ENCODE measurements at regions not wholly inside any gene's neighbourhood (a gene's known extent, or its start where the extent isn't known, plus 50 kb on each side); places are given as distances from the start of the nearest gene placed in this dataset.

GRCh38 chr10:128887856-128888255 lies 579.2 kb upstream of the MGMT start:
- no peak overlapping the region for H3K4me3 ChIP-seq (ENCODE audit: low read length)
- no peak for DNase-seq (ENCODE audit: low read depth)
- no peak for TF ChIP-seq CTCF (conservative IDR thresholded peaks at IDR 0.05; ENCODE audit: low read depth, low read length)

GRCh38 chr10:128892005-128892404 lies 575.0 kb upstream of the MGMT start:
- H3K4me3 ChIP-seq (ENCODE audit: low read length), result no peak overlapping the region
- no peak for TF ChIP-seq CTCF (conservative IDR thresholded peaks at IDR 0.05; ENCODE audit: low read depth, low read length)
- no peak for DNase-seq (ENCODE audit: low read depth)

DNA sequence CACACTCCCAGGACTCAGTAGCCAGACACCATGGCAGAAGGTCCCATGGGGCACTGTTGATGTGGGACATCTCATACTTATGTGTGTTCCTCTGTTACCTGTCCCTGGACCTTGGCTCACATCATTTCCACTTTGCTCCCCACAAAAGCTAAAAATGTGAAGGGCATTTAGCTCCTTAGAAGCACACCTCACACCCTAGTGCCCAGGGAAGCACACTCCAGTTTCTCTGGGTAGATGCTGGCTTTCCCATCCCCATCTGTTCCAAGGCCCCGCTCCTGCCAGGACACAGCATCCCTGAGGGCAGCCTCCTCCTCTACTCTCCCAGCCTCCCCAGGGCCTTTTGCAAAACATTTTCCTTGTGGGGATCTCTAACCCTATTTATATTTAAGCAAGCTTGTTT lies 572.4 kb upstream of the MGMT start:
- no peak for DNase-seq (ENCODE audit: low read depth)
- TF ChIP-seq CTCF (conservative IDR thresholded peaks at IDR 0.05; ENCODE audit: low read depth, low read length), result no peak
- H3K4me3 ChIP-seq (ENCODE audit: low read length), result no peak overlapping the region

GRCh38 chr10:128895473-128895872 lies 571.6 kb upstream of the MGMT start:
- no peak for TF ChIP-seq CTCF (conservative IDR thresholded peaks at IDR 0.05; ENCODE audit: low read depth, low read length)
- no peak for DNase-seq (ENCODE audit: low read depth)
- no peak overlapping the region for H3K4me3 ChIP-seq (ENCODE audit: low read length)

- no peak for DNase-seq (ENCODE audit: low read depth)
- TF ChIP-seq CTCF (conservative IDR thresholded peaks at IDR 0.05; ENCODE audit: low read depth, low read length), result no peak
- no peak overlapping the region for H3K4me3 ChIP-seq (ENCODE audit: low read length)
These were observed 570.8 kb upstream of the MGMT start for GRCh38 chr10:128896116-128896795.

DNA sequence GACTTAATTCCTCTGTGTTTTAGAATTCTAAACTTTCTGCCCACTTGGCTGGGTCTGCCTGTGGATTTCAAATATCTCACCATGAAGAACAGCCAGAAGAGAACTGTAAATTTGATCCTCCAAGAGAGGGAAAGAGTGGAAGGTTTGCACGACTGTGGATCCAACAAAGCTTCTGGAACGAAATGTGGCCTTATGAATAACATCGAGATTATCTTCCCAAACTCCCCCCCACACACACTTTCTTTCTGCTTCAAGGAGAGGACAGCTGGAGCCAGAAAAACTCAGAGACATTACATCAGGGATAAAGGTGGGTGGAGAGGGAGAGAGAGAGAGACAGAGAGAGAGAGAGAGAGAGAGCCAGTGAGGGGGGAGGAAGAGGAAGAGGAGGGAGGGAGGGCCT lies 570.1 kb upstream of the MGMT start:
- H3K4me3 ChIP-seq (ENCODE audit: low read length), result no peak overlapping the region
- no peak for TF ChIP-seq CTCF (conservative IDR thresholded peaks at IDR 0.05; ENCODE audit: low read depth, low read length)
- no peak for DNase-seq (ENCODE audit: low read depth)

DNA sequence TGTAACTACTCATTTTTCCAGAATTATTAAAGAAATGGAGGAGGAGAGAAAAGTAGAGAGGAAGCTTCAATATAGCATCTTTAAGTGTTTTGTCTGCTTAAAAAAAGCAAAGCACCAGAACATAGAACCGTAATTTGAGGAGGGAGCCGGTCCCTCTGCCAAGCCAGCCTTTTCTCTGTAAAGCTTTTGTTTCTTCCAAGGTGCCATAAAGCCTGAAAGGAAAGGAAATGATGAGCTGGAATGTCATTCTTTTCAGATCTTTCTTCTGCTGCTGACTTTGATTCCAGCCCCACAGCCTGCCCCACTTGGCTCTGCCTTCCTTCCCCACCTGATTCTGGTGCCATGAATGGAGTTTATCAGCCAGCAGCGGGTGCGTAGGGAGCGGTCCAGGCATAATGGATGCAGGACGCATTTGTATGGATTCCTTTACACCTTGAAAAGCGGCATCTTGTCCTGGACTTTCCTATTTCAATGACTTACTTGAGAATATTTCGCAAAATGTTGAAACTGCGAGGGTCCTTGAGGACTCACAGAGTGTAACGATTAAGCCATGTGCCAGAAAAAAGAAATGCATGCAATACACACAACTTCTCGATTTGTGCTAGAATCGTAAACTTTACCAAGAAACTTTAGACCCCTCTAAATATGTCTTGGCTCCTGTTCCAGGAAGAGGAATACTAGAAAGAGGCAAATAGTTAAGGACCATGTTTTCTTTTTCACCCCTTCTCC lies 569.5 kb upstream of the MGMT start:
- TF ChIP-seq CTCF (conservative IDR thresholded peaks at IDR 0.05; ENCODE audit: low read depth, low read length), result no peak
- H3K4me3 ChIP-seq (ENCODE audit: low read length), result no peak overlapping the region
- no peak for DNase-seq (ENCODE audit: low read depth)
